EL (cell line): ENCODE measurements at regions not wholly inside any gene's neighbourhood (a gene's known extent, or its start where the extent isn't known, plus 50 kb on each side); places are given as distances from the start of the nearest gene placed in this dataset.
"Not testable (repeated sequence)": the region's sequence is repeated elsewhere in the genome, so short reads cannot be mapped to it uniquely, and the experiment has no call there.

Experiments
- DNase-seq: peaks from one replicate; pipeline ENCODE4 v3.0.0-alpha.2; 2016

GRCh38 chr17:18546514-18547398 is 70.2 kb downstream of the LGALS9C start:
- DNase-seq, result not testable (repeated sequence)

DNA sequence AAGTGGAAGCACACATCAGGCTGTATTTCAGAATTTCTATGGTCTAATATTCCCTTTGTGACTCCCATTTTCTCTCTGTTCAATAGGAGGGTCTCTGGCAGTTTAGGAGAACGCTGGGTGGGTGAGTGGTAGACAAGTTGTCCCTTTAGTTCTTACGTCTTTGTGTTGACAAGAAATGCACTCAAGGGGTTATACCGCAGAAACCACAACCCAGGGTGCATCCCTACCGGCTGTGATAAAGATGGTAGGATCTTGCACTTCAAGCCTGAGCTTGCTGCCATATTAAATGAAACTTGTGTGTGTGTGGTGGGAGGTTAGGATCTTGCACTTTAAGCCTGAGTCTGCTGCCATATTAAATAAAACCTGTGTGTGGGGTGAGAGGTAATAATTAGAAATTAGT is 80.5 kb downstream of the LGALS9C start:
- not testable (repeated sequence) for DNase-seq

- not testable (repeated sequence) for DNase-seq
Observed at GRCh38 chr17:18563381-18564098, 80.7 kb downstream of the TBC1D28 start.

- peak; percentile 45 for DNase-seq
Observed at GRCh38 chr17:18564099-18564448, 80.1 kb downstream of the TBC1D28 start.

DNA sequence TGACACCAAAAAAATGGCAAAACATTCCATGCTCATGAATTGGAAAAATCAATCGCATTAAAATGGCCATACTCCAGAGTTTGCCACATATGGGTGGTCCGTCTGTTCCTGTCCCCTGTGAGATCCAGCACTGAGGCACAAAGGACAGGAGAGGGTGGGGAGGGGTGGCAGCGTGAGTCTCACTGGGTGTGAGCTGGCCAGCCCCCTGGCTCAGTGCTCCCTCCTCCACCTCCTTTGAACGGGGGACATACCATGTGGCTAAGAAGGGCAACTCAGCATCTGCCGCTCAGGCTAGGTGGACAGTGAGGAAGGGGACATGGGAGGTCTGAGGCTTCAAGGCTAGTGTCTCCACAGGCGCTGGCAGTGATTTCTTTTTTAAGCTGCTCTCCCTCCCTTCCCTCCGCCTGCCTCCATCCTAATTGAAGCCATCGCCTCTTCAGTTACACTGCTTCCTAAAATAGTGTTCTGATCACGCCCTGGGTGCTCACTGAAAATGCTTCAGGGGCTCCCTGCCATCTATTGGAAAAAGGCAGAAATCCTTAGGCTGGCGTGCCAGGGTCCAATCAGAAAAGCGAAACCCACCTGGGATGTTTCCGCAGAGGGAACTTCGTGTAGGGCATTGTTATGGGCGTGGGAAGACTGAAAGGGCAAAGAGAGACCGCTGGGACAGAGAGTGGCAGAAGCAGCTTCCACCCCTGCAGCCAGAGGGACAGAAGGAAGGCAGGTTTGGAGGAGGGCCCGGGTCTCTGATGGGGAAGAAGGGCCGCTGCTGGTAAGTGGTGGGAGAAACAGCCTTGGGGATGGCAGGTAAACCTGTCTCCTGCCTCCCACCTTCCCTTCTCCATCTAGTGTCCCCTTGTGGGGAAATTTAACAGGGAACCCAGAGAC is 75.8 kb downstream of the TBC1D28 start:
- not testable (repeated sequence) for DNase-seq

GRCh38 chr17:18569489-18569913 is 74.7 kb downstream of the TBC1D28 start:
- peak; percentile 15 for DNase-seq

DNA sequence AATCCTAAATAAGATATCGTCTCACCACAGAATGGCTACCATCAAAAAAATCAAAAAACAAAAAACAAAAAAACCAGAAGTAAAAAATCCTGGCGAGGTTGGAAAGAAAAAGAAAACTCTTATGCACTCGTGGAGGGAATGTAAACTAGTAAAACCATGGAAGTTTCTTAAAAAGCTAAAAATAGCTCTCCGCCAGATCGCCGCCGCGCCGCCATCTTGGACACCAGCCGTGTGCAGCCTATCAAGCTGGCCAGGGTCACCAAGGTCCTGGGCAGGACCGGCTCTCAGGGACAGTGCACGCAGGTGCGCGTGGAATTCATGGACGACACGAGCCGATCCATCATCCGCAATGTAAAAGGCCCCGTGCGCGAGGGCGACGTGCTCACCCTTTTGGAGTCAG is 71.7 kb downstream of the TBC1D28 start:
- not testable (repeated sequence) for DNase-seq

- DNase-seq, result peak; percentile 6
Observed at GRCh38 chr17:18574137-18574536, 70.1 kb downstream of the TBC1D28 start.
